ENCODE measurements at regions not wholly inside any gene's neighbourhood (a gene's known extent, or its start where the extent isn't known, plus 50 kb on each side); places are given as distances from the start of the nearest gene placed in this dataset.

- TF ChIP-seq POLR2AphosphoS5 (IDR thresholded peaks at IDR 0.05; ENCODE audit: low read depth, low read length), result no peak
- TF ChIP-seq CTCF (IDR thresholded peaks at IDR 0.05), result no peak
- no peak for TF ChIP-seq REST (IDR thresholded peaks at IDR 0.05; ENCODE audit: insufficient read depth in 1 of 2, low read depth in 2 of 2, low read length in 1 of 2)
Measured at GRCh38 chr3:192013110-192013509, 552.1 kb downstream of the PYDC2 start.

Data from Panc1 (cell line).